ENCODE measurements at regions not wholly inside any gene's neighbourhood (a gene's known extent, or its start where the extent isn't known, plus 50 kb on each side); places are given as distances from the start of the nearest gene placed in this dataset.

DNA sequence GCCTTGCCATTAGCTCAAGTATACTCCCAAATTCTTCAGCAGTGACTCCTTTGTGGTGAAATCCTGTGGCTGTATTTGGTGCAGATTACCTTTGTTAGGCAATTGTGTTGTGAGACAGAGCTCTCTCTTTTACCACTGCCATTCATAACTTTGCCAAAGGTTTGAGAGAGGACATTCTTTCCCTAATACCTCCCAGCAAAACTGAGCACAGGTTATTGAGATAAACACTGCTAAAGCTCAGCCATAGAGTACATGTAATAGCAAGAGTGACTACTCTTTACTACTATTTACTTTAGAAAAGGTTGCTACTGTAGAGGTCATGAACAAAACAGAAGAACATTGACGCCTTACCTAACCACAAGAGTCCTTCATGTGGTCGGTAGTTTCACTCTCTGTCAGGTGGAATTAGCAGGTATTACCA, 514.0 kb upstream of the ADAMTS5 start:
- TF ChIP-seq POLR2AphosphoS5 (IDR thresholded peaks at IDR 0.05), result no peak
- TF ChIP-seq, protein P1, sequence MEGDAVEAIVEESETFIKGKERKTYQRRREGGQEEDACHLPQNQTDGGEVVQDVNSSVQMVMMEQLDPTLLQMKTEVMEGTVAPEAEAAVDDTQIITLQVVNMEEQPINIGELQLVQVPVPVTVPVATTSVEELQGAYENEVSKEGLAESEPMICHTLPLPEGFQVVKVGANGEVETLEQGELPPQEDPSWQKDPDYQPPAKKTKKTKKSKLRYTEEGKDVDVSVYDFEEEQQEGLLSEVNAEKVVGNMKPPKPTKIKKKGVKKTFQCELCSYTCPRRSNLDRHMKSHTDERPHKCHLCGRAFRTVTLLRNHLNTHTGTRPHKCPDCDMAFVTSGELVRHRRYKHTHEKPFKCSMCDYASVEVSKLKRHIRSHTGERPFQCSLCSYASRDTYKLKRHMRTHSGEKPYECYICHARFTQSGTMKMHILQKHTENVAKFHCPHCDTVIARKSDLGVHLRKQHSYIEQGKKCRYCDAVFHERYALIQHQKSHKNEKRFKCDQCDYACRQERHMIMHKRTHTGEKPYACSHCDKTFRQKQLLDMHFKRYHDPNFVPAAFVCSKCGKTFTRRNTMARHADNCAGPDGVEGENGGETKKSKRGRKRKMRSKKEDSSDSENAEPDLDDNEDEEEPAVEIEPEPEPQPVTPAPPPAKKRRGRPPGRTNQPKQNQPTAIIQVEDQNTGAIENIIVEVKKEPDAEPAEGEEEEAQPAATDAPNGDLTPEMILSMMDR (IDR thresholded peaks at IDR 0.05), result no peak
